GM23338 (cell line): ENCODE measurements at regions not wholly inside any gene's neighbourhood (a gene's known extent, or its start where the extent isn't known, plus 50 kb on each side); places are given as distances from the start of the nearest gene placed in this dataset.

ENCODE experiments used
- ATAC-seq: fragments of 200-7000 bp; cut with Tn5 transposase; 3 replicates; pipeline ENCODE4 v1.9.1; 2020
- DNase-seq: peaks from one replicate; pipeline ENCODE4 v3.0.0-alpha.2; 2015; ENCODE audit warnings: low spot score
- H2AFZ ChIP-seq: fragments of 200-600 bp; sonication (generic); 2 replicates; pipeline ENCODE4 v1.8.0; 2016; ENCODE audit warnings: antibody characterized with exemption, mild to moderate bottlenecking, moderate library complexity
- H3F3A ChIP-seq: fragments of 200-600 bp; sonication (generic); replicated peaks from 2 replicates; pipeline ENCODE4 v1.8.0; 2017; ENCODE audit warnings: antibody characterized with exemption, mixed run types, low read depth
- H3K27ac ChIP-seq: fragments of 200-600 bp; sonication (generic); 2 replicates; pipeline ENCODE4 v1.6.1; 2016; ENCODE audit warnings: low read depth
- H3K27me3 ChIP-seq: fragments of 200-600 bp; sonication (generic); 2 replicates; pipeline ENCODE4 v1.8.0; 2016; ENCODE audit warnings: mild to moderate bottlenecking, mixed run types, moderate library complexity; ENCODE audit not compliant: insufficient read depth
- H3K36me3 ChIP-seq: fragments of 200-600 bp; sonication (generic); 2 replicates; pipeline ENCODE4 v1.8.0; 2016; ENCODE audit warnings: mild to moderate bottlenecking; ENCODE audit not compliant: insufficient read depth
- H3K4me1 ChIP-seq: fragments of 200-600 bp; sonication (generic); 2 replicates; pipeline ENCODE4 v1.8.0; 2016; ENCODE audit warnings: mild to moderate bottlenecking, moderate library complexity; ENCODE audit not compliant: insufficient read depth
- H3K4me2 ChIP-seq: fragments of 200-600 bp; sonication (generic); 2 replicates; pipeline ENCODE4 v1.7.1; 2017; ENCODE audit warnings: mixed run types
- H3K4me3 ChIP-seq: fragments of 200-600 bp; sonication (generic); 2 replicates; pipeline ENCODE4 v1.6.1; 2016; ENCODE audit warnings: mixed run types
- H3K79me2 ChIP-seq: fragments of 200-600 bp; sonication (generic); replicated peaks from 2 replicates; pipeline ENCODE4 v1.8.0; 2017; ENCODE audit warnings: mild to moderate bottlenecking; ENCODE audit not compliant: insufficient read depth
- H3K9me2 ChIP-seq: fragments of 200-600 bp; sonication (generic); 2 replicates; pipeline ENCODE4 v1.8.0; 2017; ENCODE audit not compliant: insufficient read depth
- H4K20me1 ChIP-seq: fragments of 200-600 bp; sonication (generic); replicated peaks from 2 replicates; pipeline ENCODE4 v1.8.0; 2017; ENCODE audit warnings: mild to moderate bottlenecking; ENCODE audit not compliant: insufficient read depth
- H3K27ac Mint-ChIP-seq: 2 replicates; pipeline ENCODE4 v1.8.0; 2020; ENCODE audit warnings: inconsistent platforms, mild to moderate bottlenecking, moderate library complexity, mixed read lengths
- H3K27me3 Mint-ChIP-seq: 3 replicates; pipeline ENCODE4 v1.8.0; 2022; ENCODE audit warnings: low read depth, mild to moderate bottlenecking, moderate library complexity, mixed read lengths, inconsistent platforms; ENCODE audit not compliant: insufficient read depth, poor library complexity
- H3K36me3 Mint-ChIP-seq: 3 replicates; pipeline ENCODE4 v1.8.0; 2021; ENCODE audit warnings: low read depth, mild to moderate bottlenecking, inconsistent platforms, moderate library complexity, mixed read lengths
- H3K4me1 Mint-ChIP-seq: 3 replicates; pipeline ENCODE4 v1.8.0; 2020; ENCODE audit warnings: mild to moderate bottlenecking, inconsistent platforms, mixed read lengths
- H3K4me3 Mint-ChIP-seq: 3 replicates; pipeline ENCODE4 v1.8.0; 2021; ENCODE audit warnings: moderate library complexity, mild to moderate bottlenecking, inconsistent platforms, mixed read lengths
- H3K9me3 Mint-ChIP-seq: 3 replicates; pipeline ENCODE4 v1.8.0; 2020; ENCODE audit warnings: moderate library complexity, mild to moderate bottlenecking, inconsistent platforms, mixed read lengths
- CREB1 ChIP-seq: fragments of 250-450 bp; sonication (Bioruptor Pico); IDR thresholded peaks from 2 replicates; pipeline ENCODE4 v1.5.0; 2020; ENCODE audit warnings: low read depth, mild to moderate bottlenecking, moderate library complexity
- EZH2 ChIP-seq: fragments of 200-600 bp; sonication (generic); IDR thresholded peaks from one replicate; pipeline ENCODE4 v1.8.0; 2017; ENCODE audit warnings: antibody characterized with exemption, mild to moderate bottlenecking, low read depth; ENCODE audit not compliant: unreplicated experiment
- EZH2phosphoT487 ChIP-seq: fragments of 200-600 bp; sonication (generic); IDR thresholded peaks from one replicate; pipeline ENCODE4 v1.8.1; 2018; ENCODE audit warnings: antibody characterized with exemption; ENCODE audit not compliant: unreplicated experiment
- JUNB ChIP-seq: IDR thresholded peaks from one replicate; pipeline ENCODE4 v1.6.1; 2016; ENCODE audit warnings: antibody characterized with exemption; ENCODE audit not compliant: unreplicated experiment
- NANOG ChIP-seq: IDR thresholded peaks from 2 replicates; pipeline ENCODE4 v1.6.1; 2016; ENCODE audit warnings: antibody characterized with exemption, borderline replicate concordance
- POLR2AphosphoS5 ChIP-seq: IDR thresholded peaks from 2 replicates; pipeline ENCODE4 v1.6.1; 2016; ENCODE audit warnings: antibody characterized with exemption, low read depth
- STAT1 ChIP-seq: IDR thresholded peaks from one replicate; pipeline ENCODE4 v1.6.1; 2016; ENCODE audit warnings: antibody characterized with exemption; ENCODE audit not compliant: unreplicated experiment
- ZNF114 ChIP-seq: fragments of 250-450 bp; sonication (Bioruptor Pico); IDR thresholded peaks from 2 replicates; pipeline ENCODE4 v1.5.0; 2020; ENCODE audit warnings: mild to moderate bottlenecking, moderate library complexity
- ZNF331 ChIP-seq: fragments of 250-450 bp; sonication (Bioruptor Pico); IDR thresholded peaks from 2 replicates; pipeline ENCODE4 v1.5.0; 2020; ENCODE audit warnings: low read depth, mild to moderate bottlenecking, moderate library complexity
- TF ChIP-seq, protein P1 (sequence below), 2 experiments: fragments of 200-600 bp in 1 of 2; sonication (generic) in 1 of 2; conservative IDR thresholded peaks; 2 replicates each; pipeline versions ENCODE4 v1.5.1 to v1.6.1; 2016 to 2017; ENCODE audit warnings: antibody characterized with exemption in 2 of 2, low read depth in 2 of 2, mild to moderate bottlenecking in 2 of 2, moderate library complexity in 1 of 2
- TF ChIP-seq, protein P2 (sequence below): IDR thresholded peaks from one replicate; pipeline ENCODE4 v1.6.1; 2018; ENCODE audit warnings: antibody characterized with exemption; ENCODE audit not compliant: unreplicated experiment

DNA sequence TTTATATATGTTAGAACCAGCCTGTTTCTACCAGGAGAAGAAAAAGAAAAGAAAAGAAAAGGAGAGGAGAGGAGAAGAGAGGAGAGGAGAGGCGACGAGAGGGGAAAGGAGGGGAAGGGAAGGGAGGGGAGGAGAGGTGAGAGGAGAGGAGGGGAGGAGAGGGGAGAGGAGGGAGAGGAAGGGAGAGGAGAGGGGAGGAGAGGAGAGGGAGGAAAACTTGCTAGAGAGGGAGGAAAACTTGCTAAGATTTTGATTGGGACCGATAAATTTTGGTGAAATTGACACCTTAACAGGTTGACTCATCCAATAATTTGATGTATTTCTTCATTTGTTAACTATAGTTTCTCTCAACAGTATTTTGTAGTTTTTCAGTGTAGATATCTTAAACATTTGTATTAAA lies 164.0 kb upstream of the SYT1 start:
- Histone ChIP-seq H3K4me1 (no peaks in the 10 kb centered on the region), H3K9me2 (no peaks in the 10 kb centered on the region), H4K20me1 (no peaks in the 10 kb centered on the region), H3F3A (no peaks in the 10 kb centered on the region), H3K27ac (no peak overlapping the region), H3K27me3 (no peaks in the 10 kb centered on the region), H3K36me3 (no peaks in the 10 kb centered on the region), H3K4me2 (no peak overlapping the region), H2AFZ (no peak overlapping the region), H3K4me3 (no peak overlapping the region), H3K79me2 (no peaks in the 10 kb centered on the region)
- H3K4me1 Mint-ChIP-seq, result no peaks in the 10 kb centered on the region
- H3K27ac Mint-ChIP-seq, result no peak overlapping the region
- H3K9me3 Mint-ChIP-seq, result no peaks in the 10 kb centered on the region
- H3K27me3 Mint-ChIP-seq, result no peaks in the 10 kb centered on the region
- H3K36me3 Mint-ChIP-seq, result no peaks in the 10 kb centered on the region
- no peak overlapping the region for H3K4me3 Mint-ChIP-seq
- DNase-seq (no peak), ATAC-seq (no peak)
- TF ChIP-seq ZNF331 (CRISPR knock-in tag) (no peak), STAT1 (no peak), JUNB (no peak), EZH2phosphoT487 (no peak), EZH2 (no peak), ZNF114 (CRISPR knock-in tag) (no peak), POLR2AphosphoS5 (no peak), NANOG (no peak)
- TF ChIP-seq, protein P1, sequence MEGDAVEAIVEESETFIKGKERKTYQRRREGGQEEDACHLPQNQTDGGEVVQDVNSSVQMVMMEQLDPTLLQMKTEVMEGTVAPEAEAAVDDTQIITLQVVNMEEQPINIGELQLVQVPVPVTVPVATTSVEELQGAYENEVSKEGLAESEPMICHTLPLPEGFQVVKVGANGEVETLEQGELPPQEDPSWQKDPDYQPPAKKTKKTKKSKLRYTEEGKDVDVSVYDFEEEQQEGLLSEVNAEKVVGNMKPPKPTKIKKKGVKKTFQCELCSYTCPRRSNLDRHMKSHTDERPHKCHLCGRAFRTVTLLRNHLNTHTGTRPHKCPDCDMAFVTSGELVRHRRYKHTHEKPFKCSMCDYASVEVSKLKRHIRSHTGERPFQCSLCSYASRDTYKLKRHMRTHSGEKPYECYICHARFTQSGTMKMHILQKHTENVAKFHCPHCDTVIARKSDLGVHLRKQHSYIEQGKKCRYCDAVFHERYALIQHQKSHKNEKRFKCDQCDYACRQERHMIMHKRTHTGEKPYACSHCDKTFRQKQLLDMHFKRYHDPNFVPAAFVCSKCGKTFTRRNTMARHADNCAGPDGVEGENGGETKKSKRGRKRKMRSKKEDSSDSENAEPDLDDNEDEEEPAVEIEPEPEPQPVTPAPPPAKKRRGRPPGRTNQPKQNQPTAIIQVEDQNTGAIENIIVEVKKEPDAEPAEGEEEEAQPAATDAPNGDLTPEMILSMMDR (conservative IDR thresholded peaks at IDR 0.05; ENCODE audit: low read depth in 2 of 2), result no peak
- TF ChIP-seq, protein P2, sequence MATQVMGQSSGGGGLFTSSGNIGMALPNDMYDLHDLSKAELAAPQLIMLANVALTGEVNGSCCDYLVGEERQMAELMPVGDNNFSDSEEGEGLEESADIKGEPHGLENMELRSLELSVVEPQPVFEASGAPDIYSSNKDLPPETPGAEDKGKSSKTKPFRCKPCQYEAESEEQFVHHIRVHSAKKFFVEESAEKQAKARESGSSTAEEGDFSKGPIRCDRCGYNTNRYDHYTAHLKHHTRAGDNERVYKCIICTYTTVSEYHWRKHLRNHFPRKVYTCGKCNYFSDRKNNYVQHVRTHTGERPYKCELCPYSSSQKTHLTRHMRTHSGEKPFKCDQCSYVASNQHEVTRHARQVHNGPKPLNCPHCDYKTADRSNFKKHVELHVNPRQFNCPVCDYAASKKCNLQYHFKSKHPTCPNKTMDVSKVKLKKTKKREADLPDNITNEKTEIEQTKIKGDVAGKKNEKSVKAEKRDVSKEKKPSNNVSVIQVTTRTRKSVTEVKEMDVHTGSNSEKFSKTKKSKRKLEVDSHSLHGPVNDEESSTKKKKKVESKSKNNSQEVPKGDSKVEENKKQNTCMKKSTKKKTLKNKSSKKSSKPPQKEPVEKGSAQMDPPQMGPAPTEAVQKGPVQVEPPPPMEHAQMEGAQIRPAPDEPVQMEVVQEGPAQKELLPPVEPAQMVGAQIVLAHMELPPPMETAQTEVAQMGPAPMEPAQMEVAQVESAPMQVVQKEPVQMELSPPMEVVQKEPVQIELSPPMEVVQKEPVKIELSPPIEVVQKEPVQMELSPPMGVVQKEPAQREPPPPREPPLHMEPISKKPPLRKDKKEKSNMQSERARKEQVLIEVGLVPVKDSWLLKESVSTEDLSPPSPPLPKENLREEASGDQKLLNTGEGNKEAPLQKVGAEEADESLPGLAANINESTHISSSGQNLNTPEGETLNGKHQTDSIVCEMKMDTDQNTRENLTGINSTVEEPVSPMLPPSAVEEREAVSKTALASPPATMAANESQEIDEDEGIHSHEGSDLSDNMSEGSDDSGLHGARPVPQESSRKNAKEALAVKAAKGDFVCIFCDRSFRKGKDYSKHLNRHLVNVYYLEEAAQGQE, result no peak

DNA sequence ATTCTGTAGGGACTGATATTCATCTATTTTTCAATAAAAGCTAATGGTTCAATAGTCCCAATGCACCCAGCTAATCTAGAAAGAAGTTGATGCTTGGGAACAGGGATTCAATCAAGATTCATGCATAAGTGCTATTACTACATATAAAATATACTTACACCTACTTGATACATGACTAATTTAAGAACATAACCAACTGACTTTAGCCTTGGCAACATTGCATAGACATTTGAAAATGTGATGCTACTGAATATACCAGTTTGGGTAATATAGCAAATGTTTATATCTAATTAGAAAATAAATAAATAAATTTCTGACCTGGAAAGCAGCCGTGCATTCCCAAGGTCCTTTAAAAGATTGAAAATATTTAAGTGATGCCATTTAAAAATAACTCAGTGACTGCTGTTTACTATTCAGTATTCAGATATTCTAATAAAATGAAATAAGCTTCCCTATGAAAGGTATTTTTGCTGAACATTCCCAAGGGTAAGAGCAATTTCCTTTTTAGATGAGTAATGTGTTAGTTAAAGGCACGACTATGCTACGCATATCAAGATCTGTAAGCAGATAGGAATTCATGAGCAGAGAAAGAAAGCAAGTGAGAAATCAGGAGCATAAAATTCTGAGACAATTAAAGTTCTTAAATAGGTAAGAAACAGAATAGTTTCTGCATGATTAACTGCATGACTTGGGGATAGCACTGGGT lies 160.6 kb upstream of the SYT1 start:
- H4K20me1 ChIP-seq, result no peaks in the 10 kb centered on the region
- H3K4me1 ChIP-seq, result no peaks in the 10 kb centered on the region
- H3K36me3 Mint-ChIP-seq, result no peaks in the 10 kb centered on the region
- no peaks in the 10 kb centered on the region for H3F3A ChIP-seq
- no peak overlapping the region for H2AFZ ChIP-seq
- no peaks in the 10 kb centered on the region for H3K9me2 ChIP-seq
- H3K4me2 ChIP-seq, result no peak overlapping the region
- H3K9me3 Mint-ChIP-seq, result no peaks in the 10 kb centered on the region
- no peaks in the 10 kb centered on the region for H3K27me3 Mint-ChIP-seq
- no peak overlapping the region for H3K27ac Mint-ChIP-seq
- H3K27me3 ChIP-seq, result no peaks in the 10 kb centered on the region
- H3K4me3 ChIP-seq, result no peak overlapping the region
- no peak for ATAC-seq
- H3K36me3 ChIP-seq, result no peaks in the 10 kb centered on the region
- no peak for DNase-seq
- no peaks in the 10 kb centered on the region for H3K79me2 ChIP-seq
- no peak overlapping the region for H3K27ac ChIP-seq
- no peaks in the 10 kb centered on the region for H3K4me1 Mint-ChIP-seq
- H3K4me3 Mint-ChIP-seq, result no peak overlapping the region
- TF ChIP-seq ZNF331 (CRISPR knock-in tag) (no peak), EZH2 (no peak), CREB1 (CRISPR knock-in tag) (no peak), ZNF114 (CRISPR knock-in tag) (no peak), STAT1 (no peak), JUNB (no peak)
- TF ChIP-seq, protein P1 (conservative IDR thresholded peaks at IDR 0.05; ENCODE audit: low read depth in 2 of 2), result no peak
